Right renal cortex interstitium (tissue), 3 donors: ENCODE measurements at regions not wholly inside any gene's neighbourhood (a gene's known extent, or its start where the extent isn't known, plus 50 kb on each side); places are given as distances from the start of the nearest gene placed in this dataset.

ENCODE experiments used
- DNase-seq, 3 donors: peaks; one replicate each; pipeline ENCODE4 v3.0.0-alpha.2; 2013; ENCODE audit warnings: low read depth in 3 of 3, low spot score in 2 of 3

DNA sequence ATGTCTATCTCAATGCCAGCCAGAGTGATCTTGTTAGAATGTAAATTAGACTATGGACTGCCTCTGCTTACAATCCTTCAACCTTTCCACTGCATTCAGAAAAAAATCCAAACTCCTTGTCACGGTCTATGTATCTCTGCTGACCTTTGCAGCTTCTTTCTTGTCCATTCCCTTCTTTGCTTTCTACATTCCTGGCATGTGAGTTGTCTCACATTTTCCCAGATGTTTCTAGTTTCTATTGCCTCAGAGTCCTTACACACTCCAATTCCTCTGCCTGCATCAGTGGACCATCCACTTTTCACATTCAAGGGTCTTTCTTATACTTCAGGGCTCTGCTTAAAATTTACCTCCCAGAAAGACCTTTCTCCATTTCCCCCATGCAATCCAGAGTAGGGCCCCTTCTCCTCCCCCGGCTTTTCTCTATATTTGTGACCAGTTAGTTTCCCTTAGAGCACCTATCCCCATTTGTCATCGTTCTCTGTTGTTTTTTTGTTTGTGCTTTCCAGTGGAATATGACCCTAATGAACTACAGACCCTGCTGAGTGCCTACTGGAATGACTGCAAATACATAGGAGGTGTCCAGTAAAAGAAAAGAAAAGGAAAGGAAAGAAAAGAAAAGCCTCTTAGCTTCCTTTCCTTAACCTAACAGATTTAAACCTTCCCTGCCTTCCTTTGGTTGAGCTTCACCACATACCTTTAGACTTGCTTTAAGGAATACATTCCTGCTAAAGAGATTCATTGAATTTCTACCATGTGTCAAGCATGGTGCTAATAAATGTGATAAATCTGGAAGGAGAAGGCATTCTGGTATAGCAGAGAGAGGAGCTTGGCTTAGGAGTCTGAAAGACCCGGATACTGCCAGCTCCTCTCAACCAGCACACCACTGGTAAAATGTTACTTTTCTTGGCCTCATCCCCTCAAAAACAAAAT lies 102.0 kb downstream of the DIRAS3 start:
- DNase-seq: no peak

DNA sequence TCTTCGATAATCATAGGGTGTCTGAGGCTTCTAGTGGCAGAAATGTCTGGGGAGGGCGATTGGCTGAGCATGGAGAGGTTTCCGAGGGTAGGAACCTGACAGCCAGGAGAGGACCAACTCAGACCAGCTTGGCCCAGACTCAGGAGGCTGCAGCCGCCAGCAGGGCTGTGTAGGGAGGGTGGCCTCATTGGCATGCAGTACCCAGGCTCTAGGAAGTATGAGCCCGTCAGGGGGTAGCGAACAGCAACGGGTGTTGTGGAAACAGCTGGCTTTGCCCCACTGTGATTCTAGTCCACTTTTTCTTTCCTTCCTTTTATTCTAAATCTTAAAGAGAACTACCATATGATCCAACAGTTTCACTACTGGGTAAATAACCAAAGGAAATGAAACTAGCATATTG lies 103.3 kb downstream of the DIRAS3 start:
- no peak for DNase-seq

- DNase-seq: peak in 1 of 3 donors; percentile 41
Observed at GRCh38 chr1:67945733-67946374, 104.6 kb downstream of the DIRAS3 start.

- no peak for DNase-seq
Observed at GRCh38 chr1:67942274-67942673, 108.2 kb downstream of the DIRAS3 start.

- no peak for DNase-seq
Observed at GRCh38 chr1:67941746-67942145, 108.5 kb upstream of the GNG12 start.

DNA sequence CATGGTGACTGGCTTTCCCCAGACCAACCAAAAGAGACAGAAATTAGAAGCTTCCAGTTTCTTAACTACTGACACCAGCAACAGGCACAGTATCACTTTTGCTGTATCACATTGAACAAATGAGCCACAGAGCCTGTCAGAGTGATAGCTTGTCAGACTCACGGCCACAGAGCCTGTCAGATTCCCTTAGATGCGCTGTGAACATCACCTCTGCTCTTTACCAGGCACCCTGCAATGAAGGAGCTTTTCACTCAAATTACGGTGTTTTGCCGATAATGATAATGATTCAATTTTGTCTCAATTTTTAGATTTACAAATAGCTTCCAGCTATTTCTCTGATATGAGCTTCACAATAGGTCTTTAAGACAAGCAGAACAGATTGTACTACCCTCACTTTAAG lies 107.9 kb upstream of the GNG12 start:
- no peak for DNase-seq

- no peak for DNase-seq
Observed at GRCh38 chr1:67939942-67940341, 106.7 kb upstream of the GNG12 start.

- no peak for DNase-seq
Observed at GRCh38 chr1:67939186-67939743, 106.0 kb upstream of the GNG12 start.

GRCh38 chr1:67937651-67938050 lies 104.4 kb upstream of the GNG12 start:
- peak in 1 of 3 donors; percentile 38 for DNase-seq

- DNase-seq: no peak
Observed at GRCh38 chr1:67937010-67937409, 103.7 kb upstream of the GNG12 start.

GRCh38 chr1:67935560-67935959 lies 102.3 kb upstream of the GNG12 start:
- no peak for DNase-seq

DNA sequence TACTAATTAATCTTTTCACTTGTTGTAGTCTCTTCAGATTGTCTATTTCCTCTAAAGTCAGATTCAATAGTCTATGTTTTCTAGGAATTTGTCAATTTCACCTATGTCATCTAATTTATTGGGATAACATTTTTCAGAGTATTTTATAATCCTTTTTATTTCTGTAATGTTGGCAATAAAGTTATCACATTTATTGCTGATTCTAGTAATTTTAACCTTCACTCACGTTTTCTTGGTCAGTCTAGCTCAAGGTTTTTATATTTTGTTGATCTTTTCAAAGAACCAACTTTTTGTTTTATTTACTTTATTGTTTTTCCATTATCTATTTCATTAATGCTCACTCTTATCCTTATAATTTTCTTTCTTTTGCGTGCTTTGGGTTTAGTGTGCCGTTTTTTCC lies 97.9 kb upstream of the GNG12 start:
- DNase-seq: no peak

- no peak for DNase-seq
Observed at GRCh38 chr1:67923074-67923473, 89.8 kb upstream of the GNG12 start.

DNA sequence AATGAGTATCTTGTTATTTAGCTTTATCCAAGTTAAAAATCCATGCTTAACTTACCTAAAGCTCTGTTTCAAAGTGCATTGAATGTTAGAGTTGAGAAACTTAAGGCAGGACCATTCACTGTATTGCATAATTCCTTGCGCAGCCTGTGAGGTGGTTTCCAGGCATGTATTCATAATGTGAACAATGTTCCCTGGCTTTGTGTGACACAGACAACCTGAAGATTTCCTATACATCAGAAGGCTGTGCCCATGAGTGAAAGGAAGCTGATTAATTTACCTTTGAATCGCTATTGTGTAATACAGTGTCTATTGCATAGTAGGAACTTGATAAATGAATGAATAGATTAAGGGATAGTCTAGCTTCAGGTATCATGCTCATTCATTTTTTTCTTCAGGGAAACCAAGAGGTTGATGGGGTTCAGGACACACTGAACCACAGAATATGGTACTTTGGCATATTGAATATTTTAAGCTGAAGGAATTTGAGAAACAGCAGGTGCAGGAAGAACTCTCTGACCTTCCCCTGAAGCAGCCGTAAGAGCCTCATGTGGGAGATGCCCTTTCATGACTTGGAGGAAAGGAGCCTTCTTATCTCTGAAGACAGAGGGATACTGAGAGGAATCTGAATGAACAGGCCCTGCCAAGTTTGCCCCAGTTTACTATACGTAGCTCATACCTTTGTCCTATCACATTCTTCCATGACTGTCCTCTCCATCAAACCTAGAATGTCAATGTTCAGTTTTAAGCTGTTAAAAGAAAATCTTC lies 88.6 kb upstream of the GNG12 start:
- no peak for DNase-seq

DNA sequence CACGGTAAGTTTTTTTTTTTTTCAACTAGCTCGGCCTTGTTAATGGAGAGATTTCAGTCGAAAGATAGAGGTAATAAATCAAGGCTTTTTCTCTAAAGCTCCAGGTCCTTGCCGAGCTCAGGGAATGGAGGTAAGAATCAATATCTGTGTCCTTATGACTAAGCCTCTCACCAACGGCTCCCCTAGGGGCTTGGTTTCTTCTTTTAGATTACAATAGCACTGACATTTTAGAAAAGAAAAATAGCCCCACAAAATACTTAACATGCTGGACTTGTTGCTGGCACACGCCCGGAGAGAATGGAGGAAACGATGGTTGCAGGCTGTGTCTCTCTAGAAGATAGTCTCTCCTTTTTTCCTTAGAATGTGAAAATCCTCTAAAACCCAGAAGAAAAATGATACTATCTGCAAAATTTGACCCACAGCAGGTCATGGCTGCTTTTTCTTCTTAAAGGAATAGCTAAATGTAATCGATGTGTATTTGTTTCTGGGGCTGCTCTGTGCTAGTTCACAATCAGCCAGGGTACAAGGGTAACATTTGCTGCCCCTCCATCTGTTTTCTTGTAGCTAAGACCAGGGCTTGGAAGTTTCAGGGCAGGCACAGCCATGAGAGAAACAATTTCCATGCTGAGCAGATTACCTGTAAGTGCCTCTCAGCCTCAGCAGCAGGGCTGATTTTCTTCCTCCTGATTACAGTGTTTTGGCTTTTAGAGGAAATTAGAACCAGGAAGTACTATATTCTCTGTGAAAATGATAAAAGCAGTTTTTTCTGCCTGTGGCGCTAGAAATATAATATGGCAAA lies 86.2 kb upstream of the GNG12 start:
- DNase-seq: no peak

- no peak for DNase-seq
Observed at GRCh38 chr1:67918067-67918466, 84.8 kb upstream of the GNG12 start.

- DNase-seq: no peak
Observed at GRCh38 chr1:67917006-67917405, 83.7 kb upstream of the GNG12 start.

GRCh38 chr1:67916140-67916886 lies 83.0 kb upstream of the GNG12 start:
- DNase-seq: no peak

DNA sequence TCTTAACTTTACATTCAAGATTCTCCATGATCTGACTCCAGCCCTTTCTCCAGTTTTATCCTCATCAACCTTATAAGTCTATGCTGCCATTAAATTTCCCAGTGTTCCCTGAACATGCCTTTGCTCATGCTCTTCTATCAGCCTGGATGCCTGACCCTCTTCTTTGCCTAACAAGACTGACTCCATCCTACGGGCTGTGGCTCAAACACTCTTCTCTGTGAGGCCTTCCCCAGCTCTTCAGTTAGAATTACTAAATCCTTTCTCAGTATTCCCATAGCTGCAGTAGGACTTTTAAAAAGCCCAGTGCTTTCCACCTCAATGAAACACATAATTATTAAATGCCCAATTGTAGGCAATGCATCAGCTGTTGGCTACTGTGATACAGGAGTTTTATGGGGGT lies 76.5 kb upstream of the GNG12 start:
- DNase-seq: no peak
